Neural cell (in vitro differentiated cells): ENCODE measurements at regions not wholly inside any gene's neighbourhood (a gene's known extent, or its start where the extent isn't known, plus 50 kb on each side); places are given as distances from the start of the nearest gene placed in this dataset.

Experiments used
- H2AFZ ChIP-seq: fragments of 200-600, 300-800 bp; sonication (generic), shearing (Covaris generic); 2 replicates; pipeline ENCODE4 v1.6.0; 2014; ENCODE audit warnings: low read depth, mild to moderate bottlenecking, antibody characterized with exemption, low read length, moderate library complexity
- H3F3A ChIP-seq: fragments of 200-600 bp; shearing (Covaris generic); 2 replicates; pipeline ENCODE4 v1.6.1; 2016; ENCODE audit warnings: mild to moderate bottlenecking, moderate library complexity, mixed read lengths, antibody characterized with exemption, low read length; ENCODE audit not compliant: insufficient read depth, poor library complexity, severe bottlenecking
- H3K27ac ChIP-seq: fragments of 200-600, 300-800 bp; sonication (generic), shearing (Covaris generic); 2 replicates; pipeline ENCODE4 v1.5.1; 2014; ENCODE audit warnings: mild to moderate bottlenecking, low read length, moderate library complexity
- H3K27me3 ChIP-seq: fragments of 300-800, 200-600 bp; sonication (generic), shearing (Covaris generic); 2 replicates; pipeline ENCODE4 v1.6.0; 2014; ENCODE audit warnings: mild to moderate bottlenecking, low read depth, low read length, moderate library complexity; ENCODE audit not compliant: insufficient read depth
- H3K36me3 ChIP-seq: fragments of 300-800, 200-600 bp; sonication (generic), shearing (Covaris generic); 2 replicates; pipeline ENCODE4 v1.5.1; 2014; ENCODE audit warnings: mild to moderate bottlenecking, antibody characterized with exemption, low read length, moderate library complexity; ENCODE audit not compliant: insufficient read depth
- H3K4me2 ChIP-seq: fragments of 300-800, 200-600 bp; sonication (generic), shearing (Covaris generic); 2 replicates; pipeline ENCODE4 v1.6.0; 2014; ENCODE audit warnings: mild to moderate bottlenecking, low read length
- H3K4me3 ChIP-seq: fragments of 300-800, 200-600 bp; sonication (generic), shearing (Covaris generic); 2 replicates; pipeline ENCODE4 v1.5.1; 2014; ENCODE audit warnings: mild to moderate bottlenecking, low read length, moderate library complexity
- H3K79me2 ChIP-seq: fragments of 200-600 bp; shearing (Covaris generic); replicated peaks from 2 replicates; pipeline ENCODE4 v1.6.0; 2014; ENCODE audit warnings: mild to moderate bottlenecking, low read length, moderate library complexity; ENCODE audit not compliant: insufficient read depth
- H3K9ac ChIP-seq: fragments of 300-800, 200-600 bp; sonication (generic), shearing (Covaris generic); 2 replicates; pipeline ENCODE4 v1.6.1; 2016; ENCODE audit warnings: mild to moderate bottlenecking, low read length, mixed read lengths
- H3K9me2 ChIP-seq: fragments of 200-600 bp; shearing (Covaris generic); 2 replicates; pipeline ENCODE4 v1.6.1; 2016; ENCODE audit warnings: mild to moderate bottlenecking, low read length, mixed read lengths; ENCODE audit not compliant: insufficient read depth
- H3K9me3 ChIP-seq: fragments of 200-600, 300-800 bp; sonication (generic), shearing (Covaris generic); 2 replicates; pipeline ENCODE4 v1.6.1; 2016; ENCODE audit warnings: mild to moderate bottlenecking, mixed run types, low read length, moderate library complexity, mixed read lengths
- H4K20me1 ChIP-seq: fragments of 200-600 bp; shearing (Covaris generic); 2 replicates; pipeline ENCODE4 v1.6.1; 2016; ENCODE audit warnings: mild to moderate bottlenecking, mixed run types; ENCODE audit not compliant: insufficient read depth
- EP300 ChIP-seq: fragments of 450-650 bp; conservative IDR thresholded peaks from 2 replicates; pipeline ENCODE4 v1.6.1; 2014; ENCODE audit warnings: antibody characterized with exemption, mild to moderate bottlenecking, moderate library complexity; ENCODE audit not compliant: poor library complexity, severe bottlenecking
- EZH2 ChIP-seq: fragments of 200-600, 300-800 bp; shearing (Covaris generic), sonication (generic); IDR thresholded peaks from 2 replicates; pipeline ENCODE4 v1.6.1; 2014; ENCODE audit warnings: antibody characterized with exemption, low read length, borderline replicate concordance, mild to moderate bottlenecking; ENCODE audit not compliant: insufficient read depth, poor library complexity, severe bottlenecking
- MXI1 ChIP-seq: fragments of 450-650 bp; conservative IDR thresholded peaks from 2 replicates; pipeline ENCODE4 v1.6.1; 2014; ENCODE audit warnings: antibody characterized with exemption, mild to moderate bottlenecking; ENCODE audit not compliant: poor library complexity, severe bottlenecking
- POLR2AphosphoS5 ChIP-seq: IDR thresholded peaks from 2 replicates; pipeline ENCODE4 v1.6.1; 2012
- RAD21 ChIP-seq: fragments of 450-650 bp; conservative IDR thresholded peaks from 2 replicates; pipeline ENCODE4 v1.6.1; 2014; ENCODE audit warnings: antibody characterized with exemption, mild to moderate bottlenecking, moderate library complexity
- SMC3 ChIP-seq: fragments of 450-650 bp; conservative IDR thresholded peaks from 2 replicates; pipeline ENCODE4 v1.6.1; 2014; ENCODE audit warnings: antibody characterized with exemption, mild to moderate bottlenecking, moderate library complexity; ENCODE audit not compliant: poor library complexity
- TAF1 ChIP-seq: IDR thresholded peaks from 2 replicates; pipeline ENCODE4 v1.6.1; 2012; ENCODE audit warnings: low read depth
- TF ChIP-seq, protein P1 (sequence below): IDR thresholded peaks from 2 replicates; pipeline ENCODE4 v1.6.1; 2012; ENCODE audit warnings: borderline replicate concordance
- TF ChIP-seq, protein P2 (sequence below): fragments of 450-650 bp; IDR thresholded peaks from 2 replicates; pipeline ENCODE4 v1.5.1; 2014; ENCODE audit warnings: antibody characterized with exemption, mild to moderate bottlenecking, moderate library complexity; ENCODE audit not compliant: poor library complexity, severe bottlenecking

DNA sequence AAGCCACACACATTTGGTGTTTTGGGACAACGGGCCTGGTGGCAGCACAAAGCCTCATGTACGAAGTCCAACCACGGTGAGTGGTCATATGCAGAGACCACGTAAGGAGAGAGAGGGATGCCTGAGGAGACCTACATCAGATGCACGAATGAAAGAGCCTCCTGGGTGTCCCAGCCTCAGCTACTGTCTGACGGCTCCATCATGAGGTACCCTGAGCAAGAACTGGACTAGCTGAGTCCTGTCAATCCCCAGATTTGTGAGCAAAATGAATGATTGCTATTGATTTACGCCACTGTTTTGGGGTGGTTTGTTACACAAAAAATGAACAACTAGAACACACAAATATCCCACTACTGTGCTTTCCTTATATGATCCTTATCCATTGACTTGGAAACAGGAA lies 275.7 kb upstream of the KYNU start:
- Histone ChIP-seq H3K4me3 (no peak overlapping the region), H4K20me1 (no peaks in the 10 kb centered on the region), H3F3A (peaks cover 4% of the 10 kb centered on the region), H3K4me2 (no peak overlapping the region), H3K9me2 (no peaks in the 10 kb centered on the region), H2AFZ (no peak overlapping the region), H3K9me3 (no peaks in the 10 kb centered on the region), H3K27ac (no peak overlapping the region), H3K79me2 (no peaks in the 10 kb centered on the region), H3K36me3 (no peaks in the 10 kb centered on the region), H3K27me3 (no peaks in the 10 kb centered on the region), H3K9ac (no peak overlapping the region)
- TF ChIP-seq RAD21 (no peak), POLR2AphosphoS5 (no peak), EZH2 (no peak), SMC3 (no peak)
- TF ChIP-seq, protein P1, sequence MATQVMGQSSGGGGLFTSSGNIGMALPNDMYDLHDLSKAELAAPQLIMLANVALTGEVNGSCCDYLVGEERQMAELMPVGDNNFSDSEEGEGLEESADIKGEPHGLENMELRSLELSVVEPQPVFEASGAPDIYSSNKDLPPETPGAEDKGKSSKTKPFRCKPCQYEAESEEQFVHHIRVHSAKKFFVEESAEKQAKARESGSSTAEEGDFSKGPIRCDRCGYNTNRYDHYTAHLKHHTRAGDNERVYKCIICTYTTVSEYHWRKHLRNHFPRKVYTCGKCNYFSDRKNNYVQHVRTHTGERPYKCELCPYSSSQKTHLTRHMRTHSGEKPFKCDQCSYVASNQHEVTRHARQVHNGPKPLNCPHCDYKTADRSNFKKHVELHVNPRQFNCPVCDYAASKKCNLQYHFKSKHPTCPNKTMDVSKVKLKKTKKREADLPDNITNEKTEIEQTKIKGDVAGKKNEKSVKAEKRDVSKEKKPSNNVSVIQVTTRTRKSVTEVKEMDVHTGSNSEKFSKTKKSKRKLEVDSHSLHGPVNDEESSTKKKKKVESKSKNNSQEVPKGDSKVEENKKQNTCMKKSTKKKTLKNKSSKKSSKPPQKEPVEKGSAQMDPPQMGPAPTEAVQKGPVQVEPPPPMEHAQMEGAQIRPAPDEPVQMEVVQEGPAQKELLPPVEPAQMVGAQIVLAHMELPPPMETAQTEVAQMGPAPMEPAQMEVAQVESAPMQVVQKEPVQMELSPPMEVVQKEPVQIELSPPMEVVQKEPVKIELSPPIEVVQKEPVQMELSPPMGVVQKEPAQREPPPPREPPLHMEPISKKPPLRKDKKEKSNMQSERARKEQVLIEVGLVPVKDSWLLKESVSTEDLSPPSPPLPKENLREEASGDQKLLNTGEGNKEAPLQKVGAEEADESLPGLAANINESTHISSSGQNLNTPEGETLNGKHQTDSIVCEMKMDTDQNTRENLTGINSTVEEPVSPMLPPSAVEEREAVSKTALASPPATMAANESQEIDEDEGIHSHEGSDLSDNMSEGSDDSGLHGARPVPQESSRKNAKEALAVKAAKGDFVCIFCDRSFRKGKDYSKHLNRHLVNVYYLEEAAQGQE: no peak

DNA sequence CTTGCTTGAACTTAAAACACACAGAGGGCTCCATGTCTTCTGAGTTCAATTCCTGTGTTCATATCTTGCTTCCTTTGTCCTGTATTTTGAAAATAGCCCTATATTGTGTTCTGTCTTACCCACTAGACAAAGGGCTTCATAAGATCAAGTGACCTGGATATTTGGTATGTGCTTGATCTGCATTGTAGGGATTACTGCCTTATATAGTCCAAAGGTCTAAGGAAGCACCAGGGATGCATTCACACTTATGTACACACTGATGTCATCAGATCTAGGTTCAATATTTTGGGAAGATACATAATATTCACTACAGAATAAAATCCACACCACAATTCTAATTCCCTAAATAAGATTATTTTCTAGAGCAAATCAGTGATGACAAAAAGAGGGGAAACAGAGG lies 278.0 kb upstream of the KYNU start:
- H3F3A ChIP-seq: peaks cover 4% of the 10 kb centered on the region
- no peak overlapping the region for H3K27ac ChIP-seq
- no peaks in the 10 kb centered on the region for H3K9me2 ChIP-seq
- H3K79me2 ChIP-seq: no peaks in the 10 kb centered on the region
- TF ChIP-seq POLR2AphosphoS5 (no peak), EP300 (no peak)
- H3K4me3 ChIP-seq: no peak overlapping the region
- H4K20me1 ChIP-seq: no peaks in the 10 kb centered on the region
- no peaks in the 10 kb centered on the region for H3K36me3 ChIP-seq
- no peak overlapping the region for H3K9ac ChIP-seq
- H2AFZ ChIP-seq: no peak overlapping the region
- no peaks in the 10 kb centered on the region for H3K27me3 ChIP-seq
- no peak overlapping the region for H3K4me2 ChIP-seq
- no peaks in the 10 kb centered on the region for H3K9me3 ChIP-seq

DNA sequence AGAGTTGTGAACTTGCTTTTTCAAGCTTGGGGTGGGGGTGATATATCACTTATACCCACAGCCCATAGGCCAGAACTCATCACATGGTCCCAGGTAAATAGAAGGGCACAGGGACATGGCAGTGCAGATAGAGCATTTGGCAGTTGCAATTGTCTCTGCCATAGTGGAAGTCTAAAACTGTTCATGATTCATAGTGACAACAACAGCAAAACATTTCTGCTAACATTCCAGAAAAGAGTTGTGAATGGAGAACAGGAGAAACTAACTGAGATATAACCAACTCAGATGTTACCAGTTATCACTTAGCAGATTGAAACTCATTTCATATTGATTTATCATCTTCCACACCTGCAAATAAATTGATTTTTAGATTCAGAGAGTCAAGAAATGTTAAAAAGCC lies 278.6 kb upstream of the KYNU start:
- no peak overlapping the region for H3K27ac ChIP-seq
- TF ChIP-seq EZH2 (no peak), SMC3 (no peak), TAF1 (no peak), EP300 (no peak), POLR2AphosphoS5 (no peak), MXI1 (no peak), RAD21 (no peak)
- TF ChIP-seq, protein P2, sequence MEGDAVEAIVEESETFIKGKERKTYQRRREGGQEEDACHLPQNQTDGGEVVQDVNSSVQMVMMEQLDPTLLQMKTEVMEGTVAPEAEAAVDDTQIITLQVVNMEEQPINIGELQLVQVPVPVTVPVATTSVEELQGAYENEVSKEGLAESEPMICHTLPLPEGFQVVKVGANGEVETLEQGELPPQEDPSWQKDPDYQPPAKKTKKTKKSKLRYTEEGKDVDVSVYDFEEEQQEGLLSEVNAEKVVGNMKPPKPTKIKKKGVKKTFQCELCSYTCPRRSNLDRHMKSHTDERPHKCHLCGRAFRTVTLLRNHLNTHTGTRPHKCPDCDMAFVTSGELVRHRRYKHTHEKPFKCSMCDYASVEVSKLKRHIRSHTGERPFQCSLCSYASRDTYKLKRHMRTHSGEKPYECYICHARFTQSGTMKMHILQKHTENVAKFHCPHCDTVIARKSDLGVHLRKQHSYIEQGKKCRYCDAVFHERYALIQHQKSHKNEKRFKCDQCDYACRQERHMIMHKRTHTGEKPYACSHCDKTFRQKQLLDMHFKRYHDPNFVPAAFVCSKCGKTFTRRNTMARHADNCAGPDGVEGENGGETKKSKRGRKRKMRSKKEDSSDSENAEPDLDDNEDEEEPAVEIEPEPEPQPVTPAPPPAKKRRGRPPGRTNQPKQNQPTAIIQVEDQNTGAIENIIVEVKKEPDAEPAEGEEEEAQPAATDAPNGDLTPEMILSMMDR: no peak
- TF ChIP-seq, protein P1: no peak
- H3K27me3 ChIP-seq: no peaks in the 10 kb centered on the region
- H3K36me3 ChIP-seq: no peaks in the 10 kb centered on the region
- no peaks in the 10 kb centered on the region for H3K79me2 ChIP-seq
- no peak overlapping the region for H3K9ac ChIP-seq
- no peaks in the 10 kb centered on the region for H4K20me1 ChIP-seq
- no peak overlapping the region for H2AFZ ChIP-seq
- no peak overlapping the region for H3K4me3 ChIP-seq
- H3K4me2 ChIP-seq: no peak overlapping the region
- no peaks in the 10 kb centered on the region for H3F3A ChIP-seq
- H3K9me3 ChIP-seq: no peaks in the 10 kb centered on the region
- no peaks in the 10 kb centered on the region for H3K9me2 ChIP-seq
